Superior temporal gyrus (tissue), 1 donor: ENCODE measurements at regions not wholly inside any gene's neighbourhood (a gene's known extent, or its start where the extent isn't known, plus 50 kb on each side); places are given as distances from the start of the nearest gene placed in this dataset.
A peak's percentile ranks its signal among the peaks of the same experiment; 100 is the strongest.
"Not testable (repeated sequence)": the region's sequence is repeated elsewhere in the genome, so short reads cannot be mapped to it uniquely, and the experiment has no call there.

ENCODE experiments used
- DNase-seq: peaks from one replicate; pipeline ENCODE4 v3.0.0-alpha.2; 2016; ENCODE audit errors: extremely low spot score

GRCh38 chr5:161036296-161036695 is 184.3 kb upstream of the ATP10B start:
- no peak for DNase-seq

DNA sequence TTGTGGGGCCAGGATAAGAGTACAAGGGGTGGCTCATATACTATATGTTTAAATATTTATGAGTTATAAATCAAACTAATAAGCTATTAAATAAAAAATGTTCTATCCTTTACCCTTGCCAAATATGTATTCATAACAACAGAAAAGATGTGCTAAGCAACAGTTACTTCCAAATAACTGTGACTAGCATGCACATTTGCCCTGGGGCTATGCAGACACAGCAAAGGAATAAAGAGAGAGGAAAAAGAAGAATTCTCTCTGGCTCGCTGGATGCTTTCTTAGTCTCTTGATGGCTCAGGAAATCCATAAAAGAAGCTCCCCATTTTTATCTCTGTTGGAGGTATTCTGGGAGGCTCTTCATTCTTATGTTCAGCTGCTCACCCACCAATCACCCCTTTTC is 182.4 kb upstream of the ATP10B start:
- no peak for DNase-seq

- DNase-seq, result no peak
Measured at GRCh38 chr5:161030229-161030628, 178.2 kb upstream of the ATP10B start.

DNA sequence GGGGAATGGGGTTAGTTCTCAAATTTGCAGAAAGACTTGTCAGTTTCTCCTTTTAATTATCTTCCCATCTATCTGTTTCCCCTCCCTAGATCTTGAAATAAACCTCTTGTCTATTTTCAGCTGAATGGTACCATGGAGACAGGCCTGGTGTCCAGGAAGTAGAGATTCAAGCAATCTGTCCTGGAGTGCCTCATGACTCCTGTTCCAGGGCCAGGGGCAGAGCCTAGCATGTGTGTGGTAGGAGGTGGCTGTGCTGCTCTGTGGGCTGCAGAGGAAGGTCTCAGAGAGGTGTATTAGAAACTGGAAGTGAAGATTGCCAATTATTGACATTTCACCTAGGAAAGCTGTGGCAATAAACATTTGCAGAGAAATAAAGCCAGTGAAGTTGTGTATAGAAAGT is 175.8 kb upstream of the ATP10B start:
- DNase-seq, result no peak

GRCh38 chr5:161023551-161023950 is 171.5 kb upstream of the ATP10B start:
- no peak for DNase-seq

- no peak for DNase-seq
Measured at GRCh38 chr5:161022151-161022550, 170.1 kb upstream of the ATP10B start.

GRCh38 chr5:161009817-161010216 is 157.8 kb upstream of the ATP10B start:
- no peak for DNase-seq

DNA sequence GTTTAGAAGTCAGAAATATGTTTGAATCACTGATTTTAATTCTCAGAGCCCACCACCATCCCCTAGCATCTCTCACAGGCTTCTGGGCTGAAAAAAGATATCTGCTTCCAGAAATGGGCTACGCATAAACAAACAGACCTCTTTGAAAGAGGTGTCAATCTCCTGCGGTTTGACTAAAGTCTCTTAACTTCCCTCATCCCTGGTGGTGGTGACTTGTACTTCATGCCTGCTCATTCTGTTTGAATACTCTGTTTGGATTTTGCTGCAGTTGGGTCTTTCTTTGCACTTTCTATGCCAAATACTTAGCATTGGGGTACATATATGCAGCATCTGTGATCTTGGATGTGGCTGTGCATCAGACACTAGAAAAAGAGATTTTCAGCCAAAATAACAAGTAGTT is 157.2 kb upstream of the ATP10B start:
- no peak for DNase-seq

GRCh38 chr5:161007879-161008278 is 155.9 kb upstream of the ATP10B start:
- no peak for DNase-seq

- no peak for DNase-seq
Measured at GRCh38 chr5:161002571-161003074, 150.6 kb upstream of the ATP10B start.

DNA sequence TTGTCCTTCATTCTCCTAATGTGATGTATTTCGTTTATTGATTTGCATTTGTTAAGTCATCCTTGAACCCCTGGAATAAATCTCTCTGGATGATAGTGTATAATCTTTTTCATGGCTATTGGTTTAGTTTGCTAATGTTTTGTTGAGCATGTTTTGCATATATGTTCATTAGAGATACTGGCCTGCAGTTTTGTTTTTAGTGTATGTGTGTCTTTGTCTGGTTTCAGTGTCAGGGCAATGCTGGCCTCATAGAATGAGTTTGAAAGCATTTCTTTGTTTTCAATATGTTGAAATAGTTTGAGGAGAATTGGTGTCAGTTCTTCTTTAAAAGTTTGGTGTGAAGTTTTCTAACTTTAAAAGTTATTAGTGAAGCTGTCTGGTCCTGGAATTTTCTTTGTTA is 149.6 kb upstream of the ATP10B start:
- no peak for DNase-seq

DNA sequence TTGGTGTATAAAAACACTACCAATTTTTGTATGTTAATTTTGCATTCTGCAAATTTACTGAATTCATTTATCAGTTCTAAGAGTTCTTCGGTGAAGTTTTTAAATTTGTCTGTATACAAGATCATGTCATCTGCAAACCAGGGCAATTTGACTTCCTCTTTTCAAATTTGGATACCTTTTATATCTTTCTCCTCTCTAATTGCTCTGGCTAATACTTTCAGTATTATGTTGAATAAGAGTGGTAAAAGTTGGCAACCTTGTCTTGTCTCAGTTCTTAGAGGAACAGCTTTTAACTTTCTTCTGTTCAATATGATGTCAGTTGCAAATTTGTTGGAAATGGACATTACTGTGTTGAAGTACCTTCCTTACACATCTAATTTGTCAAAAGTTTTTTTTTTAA is 149.1 kb upstream of the ATP10B start:
- DNase-seq, result not testable (repeated sequence)

DNA sequence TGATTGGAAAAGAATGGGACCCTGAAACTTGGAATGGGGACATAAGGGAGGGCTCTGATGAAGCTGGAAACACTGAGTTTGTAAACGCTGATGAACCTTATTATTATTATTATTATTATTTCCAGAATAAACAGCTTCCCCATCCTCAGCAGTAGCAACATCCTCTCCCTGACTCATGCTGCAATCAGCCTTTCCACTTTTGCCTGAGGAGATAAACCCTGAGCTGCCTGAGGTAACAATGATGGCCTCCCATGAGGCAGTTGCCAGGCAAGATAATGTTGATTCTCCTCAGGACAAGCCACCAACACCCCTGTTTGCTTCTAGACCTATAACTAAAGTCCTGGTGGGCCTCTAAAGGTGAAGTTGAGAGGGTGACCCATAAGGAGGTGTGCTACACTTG is 139.2 kb upstream of the ATP10B start:
- no peak for DNase-seq

- no peak for DNase-seq
Measured at GRCh38 chr5:160979385-160979784, 127.4 kb upstream of the ATP10B start.

- no peak for DNase-seq
Measured at GRCh38 chr5:160978944-160979343, 126.9 kb upstream of the ATP10B start.

GRCh38 chr5:160976181-160976580 is 124.2 kb upstream of the ATP10B start:
- DNase-seq, result no peak

DNA sequence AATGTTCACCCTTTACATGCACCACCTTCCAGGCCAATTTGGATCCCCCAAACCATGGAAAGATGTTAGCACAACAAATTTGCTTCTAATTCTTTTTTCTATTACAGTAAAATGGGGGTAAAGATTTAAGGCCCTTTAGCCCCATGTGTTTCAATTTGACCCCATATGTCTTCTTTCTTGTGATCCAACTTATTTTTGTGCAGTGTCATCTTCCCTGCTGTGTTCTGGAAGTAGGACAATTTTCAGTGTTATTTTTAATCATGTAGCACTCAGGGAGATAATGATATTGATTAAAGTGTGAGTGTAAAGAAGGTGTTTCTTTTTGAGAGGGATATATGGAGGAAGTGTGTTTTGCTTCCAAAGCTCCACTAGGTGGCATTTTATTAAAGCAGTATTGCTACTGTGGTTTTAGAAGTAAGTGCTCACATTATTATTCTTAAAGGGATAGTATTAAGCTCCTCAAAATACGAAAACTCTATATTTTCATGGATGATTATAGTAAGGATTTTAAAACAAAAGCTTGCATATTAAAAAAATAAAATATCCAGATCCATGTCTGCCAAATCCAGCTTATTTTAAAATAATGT is 118.7 kb upstream of the ATP10B start:
- peak; percentile 53 for DNase-seq

DNA sequence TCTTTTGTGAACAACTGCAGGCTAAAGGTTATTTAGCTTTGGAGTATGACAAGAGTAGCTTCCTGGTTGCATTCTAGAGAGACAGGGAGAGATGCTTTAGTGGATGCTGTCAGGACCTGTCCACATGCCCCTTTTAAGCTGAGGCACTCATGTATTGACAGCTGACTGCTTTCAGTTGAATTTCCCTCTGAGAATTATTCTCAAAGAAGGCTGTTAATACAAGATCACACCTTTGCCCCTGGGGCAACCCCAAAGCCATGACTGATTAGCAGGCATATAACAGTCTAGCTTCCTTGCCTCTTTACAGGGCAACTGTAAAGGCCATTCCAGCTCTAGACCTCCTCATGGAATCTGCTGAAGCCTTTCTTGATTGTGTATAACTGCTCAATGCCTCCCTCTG is 117.6 kb upstream of the ATP10B start:
- no peak for DNase-seq

GRCh38 chr5:160968480-160968879 is 116.5 kb upstream of the ATP10B start:
- DNase-seq, result no peak

- no peak for DNase-seq
Measured at GRCh38 chr5:160966921-160967320, 114.9 kb upstream of the ATP10B start.

DNA sequence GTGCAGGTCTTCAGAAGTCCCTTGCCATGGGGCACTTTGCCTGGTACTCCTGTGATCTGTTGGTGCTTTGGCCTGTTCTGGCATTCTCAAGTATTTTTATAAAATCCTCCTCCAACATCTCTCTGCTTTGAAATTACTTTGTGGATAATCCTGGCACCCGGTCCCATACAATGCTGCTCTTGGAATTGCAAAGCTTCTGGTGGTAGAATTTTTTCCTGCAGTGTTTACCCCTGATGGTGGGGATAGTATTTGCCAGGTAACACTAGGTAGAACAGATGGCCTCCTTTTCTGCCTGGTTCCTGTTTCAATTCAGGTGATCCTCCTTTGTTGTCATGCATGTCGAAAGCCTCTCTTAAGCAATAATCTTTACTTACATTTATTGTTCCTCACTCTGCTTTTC is 109.8 kb upstream of the ATP10B start:
- DNase-seq, result no peak

DNA sequence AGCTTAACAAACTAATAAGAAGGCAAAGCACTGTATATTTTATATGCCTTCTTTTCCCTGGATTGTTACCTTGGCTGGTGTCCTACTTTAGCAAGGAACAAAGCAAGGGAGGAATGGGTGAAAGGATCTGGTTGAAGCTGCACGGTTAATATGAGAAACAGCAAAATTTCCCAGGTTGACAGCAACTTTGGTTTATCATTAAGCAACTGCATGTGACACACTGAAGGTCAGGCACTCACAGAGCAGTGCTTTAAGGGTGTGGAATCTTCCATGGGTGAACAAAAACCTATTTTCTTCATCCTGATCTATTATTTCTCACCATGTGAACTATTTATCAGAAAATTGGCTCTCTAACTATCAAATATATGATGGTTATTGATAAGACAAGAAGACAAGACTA is 109.0 kb upstream of the ATP10B start:
- no peak for DNase-seq

DNA sequence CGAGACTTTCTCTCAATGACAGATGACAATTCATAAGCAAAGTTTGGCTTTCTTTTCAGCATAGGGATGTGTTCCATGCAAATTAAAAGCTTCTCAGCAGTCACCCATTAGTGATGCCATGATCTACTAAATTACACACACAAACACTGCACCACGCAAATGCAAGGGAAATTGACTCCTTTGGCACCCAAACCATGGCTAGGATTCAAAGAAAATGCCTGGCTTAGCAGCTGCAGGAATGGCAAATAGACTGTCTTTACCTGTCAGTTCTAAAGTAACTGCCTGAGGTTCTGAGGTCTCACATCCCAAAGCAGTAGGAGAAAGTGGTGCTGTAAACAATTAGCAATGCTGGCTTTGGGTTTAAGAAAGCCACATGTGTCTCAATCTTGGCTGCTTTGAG is 108.6 kb upstream of the ATP10B start:
- no peak for DNase-seq

DNA sequence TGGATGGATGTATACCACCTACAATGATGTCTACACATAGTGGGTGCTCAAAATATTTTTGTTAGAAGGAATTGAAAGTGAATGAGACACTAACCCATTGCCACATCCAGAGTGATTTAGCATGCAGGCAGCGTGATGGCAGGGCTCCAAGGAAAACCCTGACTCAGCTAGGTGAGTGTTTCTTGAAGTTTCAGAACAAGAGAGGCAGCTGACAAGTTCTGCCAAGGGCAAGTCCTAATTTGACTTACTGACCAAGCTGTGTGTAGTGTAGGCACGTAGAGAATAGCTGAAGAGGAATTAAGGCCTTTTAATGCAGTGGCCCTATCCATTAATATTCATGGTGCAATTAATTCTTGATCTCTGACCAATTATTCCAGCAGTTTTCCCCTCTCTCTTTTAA is 107.8 kb upstream of the ATP10B start:
- no peak for DNase-seq
